Skeletal muscle satellite cell (primary cell): ENCODE measurements at regions not wholly inside any gene's neighbourhood (a gene's known extent, or its start where the extent isn't known, plus 50 kb on each side); places are given as distances from the start of the nearest gene placed in this dataset.

Experiments
- H3K27me3 ChIP-seq: 2 replicates; pipeline ENCODE4 v1.7.0; 2013; ENCODE audit warnings: low read length; ENCODE audit not compliant: control insufficient read depth, insufficient read depth
- H3K36me3 ChIP-seq: 2 replicates; pipeline ENCODE4 v1.7.0; 2013; ENCODE audit warnings: mild to moderate bottlenecking, control low read depth, low read length; ENCODE audit not compliant: insufficient read depth
- H3K4me1 ChIP-seq: 2 replicates; pipeline ENCODE4 v1.7.0; 2013; ENCODE audit warnings: low read length; ENCODE audit not compliant: control insufficient read depth, insufficient read depth
- H3K4me2 ChIP-seq: 2 replicates; pipeline ENCODE4 v1.7.0; 2013; ENCODE audit warnings: mild to moderate bottlenecking, low read length
- H3K4me3 ChIP-seq: 2 replicates; pipeline ENCODE4 v1.7.0; 2013; ENCODE audit warnings: low read length
- H3K9ac ChIP-seq: 2 replicates; pipeline ENCODE4 v1.7.0; 2013; ENCODE audit warnings: mild to moderate bottlenecking, low read depth, low read length, moderate library complexity
- H3K9me3 ChIP-seq: replicated peaks from 2 replicates; pipeline ENCODE4 v1.7.0; 2013; ENCODE audit warnings: mild to moderate bottlenecking, control low read depth, low read length

GRCh38 chr12:67508830-67509229 lies 139.7 kb upstream of the DYRK2 start:
- Histone ChIP-seq H3K4me1 (no peaks in the 10 kb centered on the region), H3K27me3 (no peaks in the 10 kb centered on the region), H3K4me2 (no peak overlapping the region), H3K9me3 (no peaks in the 10 kb centered on the region), H3K36me3 (no peaks in the 10 kb centered on the region), H3K4me3 (no peak overlapping the region), H3K9ac (no peak overlapping the region)

GRCh38 chr12:67509666-67510386 lies 138.7 kb upstream of the DYRK2 start:
- Histone ChIP-seq H3K4me3 (no peak overlapping the region), H3K9me3 (no peaks in the 10 kb centered on the region), H3K4me1 (no peaks in the 10 kb centered on the region), H3K9ac (no peak overlapping the region), H3K4me2 (no peak overlapping the region), H3K36me3 (no peaks in the 10 kb centered on the region), H3K27me3 (no peaks in the 10 kb centered on the region)

GRCh38 chr12:67512061-67512460 lies 136.5 kb upstream of the DYRK2 start:
- no peaks in the 10 kb centered on the region for H3K27me3 ChIP-seq
- no peak overlapping the region for H3K4me3 ChIP-seq
- H3K4me2 ChIP-seq, result no peak overlapping the region
- H3K4me1 ChIP-seq, result peaks cover 8% of the 10 kb centered on the region
- no peaks in the 10 kb centered on the region for H3K9me3 ChIP-seq
- H3K36me3 ChIP-seq, result no peaks in the 10 kb centered on the region
- H3K9ac ChIP-seq, result no peak overlapping the region

- Histone ChIP-seq H3K36me3 (no peaks in the 10 kb centered on the region), H3K9ac (no peak overlapping the region), H3K4me3 (no peak overlapping the region), H3K4me2 (no peak overlapping the region), H3K4me1 (peaks cover 12% of the 10 kb centered on the region), H3K9me3 (no peaks in the 10 kb centered on the region), H3K27me3 (no peaks in the 10 kb centered on the region)
Measured at GRCh38 chr12:67514502-67514901, 134.0 kb upstream of the DYRK2 start.

- Histone ChIP-seq H3K27me3 (no peaks in the 10 kb centered on the region), H3K9me3 (no peaks in the 10 kb centered on the region), H3K4me3 (no peak overlapping the region), H3K4me2 (no peak overlapping the region), H3K36me3 (no peaks in the 10 kb centered on the region), H3K9ac (no peak overlapping the region), H3K4me1 (peaks cover 16% of the 10 kb centered on the region)
Measured at GRCh38 chr12:67515679-67516340, 132.7 kb upstream of the DYRK2 start.

GRCh38 chr12:67517181-67517887 lies 131.2 kb upstream of the DYRK2 start:
- H3K4me3 ChIP-seq, result no peak overlapping the region
- no peak overlapping the region for H3K4me2 ChIP-seq
- no peak overlapping the region for H3K9ac ChIP-seq
- H3K9me3 ChIP-seq, result no peaks in the 10 kb centered on the region
- no peaks in the 10 kb centered on the region for H3K36me3 ChIP-seq
- H3K4me1 ChIP-seq, result peaks cover 17% of the 10 kb centered on the region
- H3K27me3 ChIP-seq, result peaks cover 5% of the 10 kb centered on the region

GRCh38 chr12:67519484-67520433 lies 128.8 kb upstream of the DYRK2 start:
- Histone ChIP-seq H3K36me3 (no peaks in the 10 kb centered on the region), H3K9me3 (no peaks in the 10 kb centered on the region), H3K4me1 (peaks cover 17% of the 10 kb centered on the region), H3K4me2 (no peak overlapping the region), H3K4me3 (no peak overlapping the region), H3K27me3 (peaks cover 6% of the 10 kb centered on the region), H3K9ac (no peak overlapping the region)

GRCh38 chr12:67520606-67521005 lies 127.9 kb upstream of the DYRK2 start:
- no peaks in the 10 kb centered on the region for H3K36me3 ChIP-seq
- no peak overlapping the region for H3K4me3 ChIP-seq
- peaks cover 15% of the 10 kb centered on the region for H3K4me1 ChIP-seq
- no peaks in the 10 kb centered on the region for H3K9me3 ChIP-seq
- peaks cover 6% of the 10 kb centered on the region for H3K27me3 ChIP-seq
- H3K4me2 ChIP-seq, result no peak overlapping the region
- H3K9ac ChIP-seq, result no peak overlapping the region

- H3K4me2 ChIP-seq, result no peak overlapping the region
- no peak overlapping the region for H3K4me3 ChIP-seq
- peaks cover 6% of the 10 kb centered on the region for H3K27me3 ChIP-seq
- H3K9me3 ChIP-seq, result no peaks in the 10 kb centered on the region
- H3K9ac ChIP-seq, result no peak overlapping the region
- peaks cover 8% of the 10 kb centered on the region for H3K4me1 ChIP-seq
- H3K36me3 ChIP-seq, result no peaks in the 10 kb centered on the region
Measured at GRCh38 chr12:67522222-67522621, 126.3 kb upstream of the DYRK2 start.

- H3K27me3 ChIP-seq, result peaks cover 6% of the 10 kb centered on the region
- no peaks in the 10 kb centered on the region for H3K9me3 ChIP-seq
- no peak overlapping the region for H3K4me3 ChIP-seq
- no peak overlapping the region for H3K9ac ChIP-seq
- H3K4me1 ChIP-seq, result peaks cover 5% of the 10 kb centered on the region
- no peak overlapping the region for H3K4me2 ChIP-seq
- H3K36me3 ChIP-seq, result no peaks in the 10 kb centered on the region
Measured at GRCh38 chr12:67523538-67523937, 125.0 kb upstream of the DYRK2 start.
